Neuron (in vitro differentiated cells): ENCODE measurements at regions not wholly inside any gene's neighbourhood (a gene's known extent, or its start where the extent isn't known, plus 50 kb on each side); places are given as distances from the start of the nearest gene placed in this dataset.
"Not testable (repeated sequence)": the region's sequence is repeated elsewhere in the genome, so short reads cannot be mapped to it uniquely, and the experiment has no call there.

Source experiments
- H2AFZ ChIP-seq: one replicate; pipeline ENCODE4 v1.6.1; 2013; ENCODE audit warnings: low read depth, mild to moderate bottlenecking, inconsistent platforms, low read length, moderate library complexity
- H3K27me3 ChIP-seq: one replicate; pipeline ENCODE4 v1.6.1; 2013; ENCODE audit warnings: low read length; ENCODE audit not compliant: insufficient read depth
- H3K36me3 ChIP-seq: one replicate; pipeline ENCODE4 v1.6.1; 2013; ENCODE audit warnings: low read length; ENCODE audit not compliant: insufficient read depth
- H3K4me1 ChIP-seq: one replicate; pipeline ENCODE4 v1.6.1; 2013; ENCODE audit warnings: low read length; ENCODE audit not compliant: insufficient read depth
- H3K4me3 ChIP-seq: 2 replicates; pipeline ENCODE4 v1.5.1; 2013; ENCODE audit warnings: mild to moderate bottlenecking, low read length, moderate library complexity
- H3K9me3 ChIP-seq: one replicate; pipeline ENCODE4 v1.6.1; 2013; ENCODE audit warnings: low read length

DNA sequence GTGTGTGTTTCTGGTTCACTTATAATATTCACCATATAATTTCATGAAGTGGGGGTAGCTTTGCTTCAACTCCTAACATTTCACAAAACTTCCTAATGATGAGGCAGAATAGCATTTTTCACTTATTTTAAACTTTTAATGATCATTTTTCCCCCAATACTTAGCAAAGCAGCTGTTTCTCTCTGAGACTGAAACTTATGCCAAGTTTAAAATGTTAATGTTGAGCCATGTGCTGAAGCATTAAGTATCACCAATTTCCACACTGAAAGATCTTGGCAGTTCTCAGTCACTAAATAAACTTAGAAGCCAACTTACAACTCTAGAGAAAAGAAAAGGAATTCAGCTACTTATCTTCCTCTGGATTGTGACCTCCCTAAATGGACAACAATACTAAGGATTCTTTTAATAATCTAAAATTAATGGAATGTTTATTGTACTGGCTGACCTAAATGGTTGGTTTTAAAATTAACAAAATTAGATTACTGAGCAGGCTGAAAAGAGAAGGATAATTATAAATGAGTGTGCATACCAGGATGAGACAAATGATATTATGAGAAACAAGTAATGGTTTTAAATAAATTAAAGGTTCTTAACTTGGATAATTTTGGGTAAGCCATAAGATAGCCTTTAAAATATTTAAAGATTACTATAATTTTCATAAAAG is 1429.4 kb upstream of the ADGRL3 start:
- H3K27me3 ChIP-seq, result no peaks in the 10 kb centered on the region
- no peak overlapping the region for H3K4me3 ChIP-seq
- H3K4me1 ChIP-seq, result no peaks in the 10 kb centered on the region
- H2AFZ ChIP-seq, result no peak overlapping the region
- H3K9me3 ChIP-seq, result no peaks in the 10 kb centered on the region
- H3K36me3 ChIP-seq, result no peaks in the 10 kb centered on the region

GRCh38 chr4:59772641-59773139 is 1427.4 kb upstream of the ADGRL3 start:
- H3K4me3 ChIP-seq, result no peak overlapping the region
- no peaks in the 10 kb centered on the region for H3K27me3 ChIP-seq
- H2AFZ ChIP-seq, result no peak overlapping the region
- no peaks in the 10 kb centered on the region for H3K4me1 ChIP-seq
- H3K9me3 ChIP-seq, result no peaks in the 10 kb centered on the region
- H3K36me3 ChIP-seq, result no peaks in the 10 kb centered on the region

GRCh38 chr4:59780271-59780670 is 1419.9 kb upstream of the ADGRL3 start:
- H2AFZ ChIP-seq, result not testable (repeated sequence)

GRCh38 chr4:59805176-59805575 is 1395.0 kb upstream of the ADGRL3 start:
- no peak overlapping the region for H3K4me3 ChIP-seq
- no peaks in the 10 kb centered on the region for H3K27me3 ChIP-seq
- no peaks in the 10 kb centered on the region for H3K36me3 ChIP-seq
- no peaks in the 10 kb centered on the region for H3K4me1 ChIP-seq
- no peak overlapping the region for H2AFZ ChIP-seq
- no peaks in the 10 kb centered on the region for H3K9me3 ChIP-seq

More at GRCh38 chr4:59780271-59780670, 1419.9 kb upstream of the ADGRL3 start:
- not testable (repeated sequence) for H3K4me1 ChIP-seq, H3K36me3 ChIP-seq, H3K27me3 ChIP-seq, H3K4me3 ChIP-seq, H3K9me3 ChIP-seq

DNA sequence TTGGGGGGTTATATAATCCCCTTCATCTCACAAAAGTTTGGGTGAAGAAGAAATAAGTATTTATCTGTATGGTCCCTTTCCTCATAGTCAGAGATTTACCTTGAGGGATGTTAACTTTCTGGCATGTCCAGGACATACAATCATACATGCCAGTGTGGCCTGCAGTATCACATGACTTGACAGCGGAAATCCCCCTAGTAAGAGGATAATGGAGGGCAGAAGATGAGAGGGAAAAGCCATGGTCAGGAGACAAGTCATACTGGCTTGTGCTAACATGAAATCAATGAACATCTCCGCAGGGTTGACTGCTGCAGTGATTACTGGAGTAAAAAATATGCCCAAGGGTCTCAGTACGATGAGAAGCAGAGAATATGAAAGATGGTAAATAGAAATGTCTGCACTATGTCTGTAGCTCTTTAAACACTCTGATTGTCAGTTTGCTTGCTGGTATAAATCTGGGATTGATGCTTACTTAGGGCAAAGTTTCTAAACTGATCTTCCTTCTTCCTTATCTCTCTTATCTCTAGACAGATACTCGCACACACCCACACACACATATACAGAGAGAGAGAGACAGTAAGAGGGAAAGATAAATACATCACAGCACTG is 1385.6 kb upstream of the ADGRL3 start:
- H3K4me1 ChIP-seq, result no peaks in the 10 kb centered on the region
- H3K4me3 ChIP-seq, result no peak overlapping the region
- no peak overlapping the region for H2AFZ ChIP-seq
- H3K9me3 ChIP-seq, result no peaks in the 10 kb centered on the region
- H3K27me3 ChIP-seq, result no peaks in the 10 kb centered on the region
- no peaks in the 10 kb centered on the region for H3K36me3 ChIP-seq

- Histone ChIP-seq H3K9me3 (no peaks in the 10 kb centered on the region), H3K4me1 (no peaks in the 10 kb centered on the region), H3K27me3 (no peaks in the 10 kb centered on the region), H3K4me3 (no peak overlapping the region), H2AFZ (no peak overlapping the region), H3K36me3 (no peaks in the 10 kb centered on the region)
Observed at GRCh38 chr4:59818656-59819055, 1381.5 kb upstream of the ADGRL3 start.

DNA sequence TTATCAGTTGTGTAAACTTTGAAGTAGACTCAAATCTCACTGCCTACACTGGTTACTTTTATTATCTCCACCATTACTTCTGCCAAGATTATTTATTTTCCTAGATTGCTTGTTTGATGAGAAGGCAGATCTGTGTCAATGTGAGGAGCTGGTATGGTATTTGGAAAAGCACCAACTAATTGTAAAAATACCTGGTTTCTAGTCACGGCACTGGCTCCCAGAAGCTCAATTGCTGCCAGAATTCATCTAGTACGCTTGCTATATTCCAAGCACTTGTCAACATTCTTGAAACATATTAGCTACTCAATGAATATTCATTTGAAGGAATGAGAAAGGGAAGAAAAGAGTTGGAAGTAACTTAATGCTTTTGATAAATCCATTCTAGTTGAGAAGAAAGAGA is 1376.8 kb upstream of the ADGRL3 start:
- H3K27me3 ChIP-seq, result no peaks in the 10 kb centered on the region
- H3K4me3 ChIP-seq, result no peak overlapping the region
- H3K9me3 ChIP-seq, result no peaks in the 10 kb centered on the region
- H3K4me1 ChIP-seq, result no peaks in the 10 kb centered on the region
- H2AFZ ChIP-seq, result no peak overlapping the region
- H3K36me3 ChIP-seq, result no peaks in the 10 kb centered on the region

GRCh38 chr4:59825104-59825503 is 1375.0 kb upstream of the ADGRL3 start:
- Histone ChIP-seq H3K27me3 (no peaks in the 10 kb centered on the region), H2AFZ (no peak overlapping the region), H3K4me1 (no peaks in the 10 kb centered on the region), H3K9me3 (no peaks in the 10 kb centered on the region), H3K4me3 (no peak overlapping the region), H3K36me3 (no peaks in the 10 kb centered on the region)

DNA sequence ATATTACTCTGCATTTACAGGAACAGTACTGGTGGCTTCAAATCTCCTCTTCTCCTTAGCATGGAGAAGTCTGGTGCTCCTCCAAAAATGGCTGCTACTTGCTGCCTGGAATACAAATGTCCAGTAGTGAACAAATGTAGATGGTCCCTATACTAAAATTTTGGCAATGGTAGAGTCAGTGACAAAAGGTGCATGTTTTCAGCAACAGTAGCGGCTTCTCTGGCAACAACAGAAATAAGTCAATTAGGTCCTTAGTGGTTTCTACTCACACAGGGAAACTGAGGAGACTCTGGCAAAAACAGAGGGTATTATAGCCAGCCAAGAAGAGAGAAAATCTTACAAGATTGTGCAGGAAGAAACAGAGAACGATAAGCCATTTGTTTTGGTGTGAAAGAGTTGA is 1368.4 kb upstream of the ADGRL3 start:
- Histone ChIP-seq H3K4me3 (no peak overlapping the region), H2AFZ (peak overlapping the region; percentile 26), H3K27me3 (no peaks in the 10 kb centered on the region)

GRCh38 chr4:59834943-59835342 is 1365.2 kb upstream of the ADGRL3 start:
- no peaks in the 10 kb centered on the region for H3K9me3 ChIP-seq
- no peak overlapping the region for H3K4me3 ChIP-seq
- no peaks in the 10 kb centered on the region for H3K36me3 ChIP-seq
- no peak overlapping the region for H2AFZ ChIP-seq
- no peaks in the 10 kb centered on the region for H3K27me3 ChIP-seq
- no peaks in the 10 kb centered on the region for H3K4me1 ChIP-seq

More for the DNA sequence above, 1368.4 kb upstream of the ADGRL3 start:
- Histone ChIP-seq H3K4me1 (no peaks in the 10 kb centered on the region), H3K9me3 (no peaks in the 10 kb centered on the region), H3K36me3 (no peaks in the 10 kb centered on the region)

DNA sequence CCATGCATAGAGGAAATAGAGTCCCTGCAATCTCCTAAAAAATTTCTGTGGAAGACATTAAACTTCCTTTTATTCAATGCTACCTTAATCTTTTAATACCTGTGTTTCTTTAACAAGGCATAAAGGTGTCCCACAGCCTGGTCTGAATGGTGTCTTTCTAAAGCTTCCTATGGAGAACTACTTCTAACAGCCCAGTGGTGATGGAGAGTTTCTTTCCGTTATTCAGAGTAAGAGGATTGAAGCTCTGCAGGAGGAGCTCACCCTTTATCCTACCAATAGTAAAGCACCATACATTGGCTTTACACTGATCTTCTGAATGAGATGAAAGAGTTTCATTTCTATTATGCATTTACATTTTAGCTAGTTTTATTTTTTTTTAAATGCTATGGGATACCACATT is 1362.4 kb upstream of the ADGRL3 start:
- Histone ChIP-seq H3K36me3 (no peaks in the 10 kb centered on the region), H3K27me3 (no peaks in the 10 kb centered on the region), H2AFZ (no peak overlapping the region), H3K4me3 (no peak overlapping the region), H3K9me3 (no peaks in the 10 kb centered on the region), H3K4me1 (no peaks in the 10 kb centered on the region)

- Histone ChIP-seq H3K4me1 (no peaks in the 10 kb centered on the region), H3K4me3 (no peak overlapping the region), H3K27me3 (no peaks in the 10 kb centered on the region), H3K36me3 (no peaks in the 10 kb centered on the region), H3K9me3 (no peaks in the 10 kb centered on the region), H2AFZ (no peak overlapping the region)
Observed at GRCh38 chr4:59838236-59838635, 1361.9 kb upstream of the ADGRL3 start.

DNA sequence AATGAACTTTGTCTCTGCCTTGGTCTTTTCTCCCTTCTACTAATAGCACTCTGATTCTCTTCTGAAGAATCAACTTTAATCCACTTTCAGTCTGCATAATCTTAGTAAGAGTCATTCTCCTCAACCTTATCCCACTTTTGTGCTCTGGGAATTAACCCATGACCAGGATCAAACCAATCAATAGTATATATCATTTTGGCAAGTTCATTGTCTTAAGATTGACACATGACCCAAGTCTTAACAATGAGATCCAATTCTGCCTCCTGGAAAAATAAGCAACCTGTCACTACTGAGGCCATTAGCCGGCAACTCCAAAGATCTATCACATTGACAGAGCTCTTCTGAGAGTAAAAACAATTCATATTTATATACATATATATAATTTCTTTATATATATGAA is 1358.4 kb upstream of the ADGRL3 start:
- Histone ChIP-seq H2AFZ (no peak overlapping the region), H3K9me3 (no peaks in the 10 kb centered on the region)

DNA sequence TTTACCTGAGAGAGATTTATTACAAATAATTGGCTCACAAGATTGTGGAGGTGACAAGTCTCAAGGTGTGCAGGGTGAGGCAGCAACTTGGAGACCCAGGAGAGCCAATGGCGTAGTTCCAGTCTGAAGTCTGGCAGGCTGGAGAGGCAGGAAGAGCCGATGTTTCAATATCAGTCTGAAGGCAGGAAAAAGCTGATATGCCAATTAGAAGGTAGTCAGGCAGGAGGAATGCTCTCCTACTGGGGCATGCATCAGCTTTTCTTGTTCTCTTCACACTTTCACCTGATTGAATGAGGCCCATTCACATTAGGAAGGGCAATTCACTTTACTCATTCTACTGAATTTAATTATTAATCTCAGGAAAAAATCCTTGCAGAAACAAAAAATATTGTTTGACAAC is 1351.7 kb upstream of the ADGRL3 start:
- Histone ChIP-seq H3K9me3 (no peaks in the 10 kb centered on the region), H2AFZ (no peak overlapping the region), H3K27me3 (no peaks in the 10 kb centered on the region)

More for the DNA sequence above, 1358.4 kb upstream of the ADGRL3 start:
- no peaks in the 10 kb centered on the region for H3K4me1 ChIP-seq
- no peak overlapping the region for H3K4me3 ChIP-seq
- no peaks in the 10 kb centered on the region for H3K27me3 ChIP-seq
- H3K36me3 ChIP-seq, result no peaks in the 10 kb centered on the region

More for the DNA sequence above, 1351.7 kb upstream of the ADGRL3 start:
- Histone ChIP-seq H3K4me1 (peaks cover 9% of the 10 kb centered on the region), H3K36me3 (no peaks in the 10 kb centered on the region), H3K4me3 (no peak overlapping the region)
